K562 (cell line): ENCODE measurements at regions not wholly inside any gene's neighbourhood (a gene's known extent, or its start where the extent isn't known, plus 50 kb on each side); places are given as distances from the start of the nearest gene placed in this dataset.

Experiments
- ATAC-seq: fragments of 200-7000 bp; cut with Tn5 transposase; 3 replicates; pipeline ENCODE4 v1.9.1; 2020; ENCODE audit warnings: moderate library complexity
- BruUV-seq: library from RNA; stranded (reverse); fragments of 400-500 nt; replicated peaks from 2 replicates; lab custom pipeline; 2021; lab: Mats Ljungman, UMichigan
- CTCF ChIA-PET: fragments of 300-600 bp; formaldehyde crosslinking; extraction: SDS; loops from one replicate; lab custom pipeline; 2021; ENCODE audit warnings: low intra/inter-chr PET ratio; lab: Yijun Ruan, JAX
- POLR2A ChIA-PET: fragments of 300-600, 350-650 bp; sonication (Branson Sonifier 250); formaldehyde crosslinking; extraction: SDS; loops from one replicate; lab custom pipeline; 2021; ENCODE audit warnings: antibody characterized with exemption, inconsistent platforms; lab: Yijun Ruan, JAX
- DNase-seq, 4 experiments: peaks; one replicate each; pipeline versions ENCODE4 v3.0.0 to v3.0.0-alpha.2; 2011 to 2018; ENCODE audit warnings: low spot score in 3 of 4, mixed read lengths in 3 of 4; ENCODE audit errors: extremely low read depth in 1 of 4
- FAIRE-seq: peaks from 2 replicates; lab custom pipeline; 2011; peaks lifted over from hg19 to GRCh38; lab: Jason Lieb, UNC
- H2AFZ ChIP-seq: 2 replicates; pipeline ENCODE4 v1.6.0; 2011; ENCODE audit warnings: low read depth, low read length, control low read depth, inconsistent platforms
- H3K27ac ChIP-seq: fragments of 200-600 bp; 3 replicates; pipeline ENCODE4 v1.8.0; 2011; ENCODE audit warnings: low read depth, mild to moderate bottlenecking, control low read depth, inconsistent platforms, low read length, moderate library complexity, mixed read lengths; ENCODE audit errors: extremely low read depth
- H3K27me3 ChIP-seq, 2 experiments: fragments of 300-600 bp in 1 of 2; 2 replicates in 1 of 2; 3 replicates in 1 of 2; pipeline versions ENCODE4 v1.6.0 to v1.8.0; 2011; ENCODE audit warnings: inconsistent platforms in 2 of 2, low read length in 2 of 2, mild to moderate bottlenecking in 1 of 2, mixed read lengths in 1 of 2, moderate library complexity in 1 of 2; ENCODE audit not compliant: control insufficient read depth in 2 of 2, insufficient read depth in 2 of 2
- H3K36me3 ChIP-seq: fragments of 300-600 bp; 3 replicates; pipeline ENCODE4 v1.8.0; 2011; ENCODE audit warnings: mild to moderate bottlenecking, low read length, inconsistent platforms; ENCODE audit not compliant: control insufficient read depth, insufficient read depth
- H3K4me1 ChIP-seq, 2 experiments: fragments of 200-600 bp in 1 of 2; replicated peaks in 1 of 2; 2 replicates in 1 of 2; 3 replicates in 1 of 2; pipeline versions ENCODE4 v1.5.1 to v1.8.0; 2011; ENCODE audit warnings: inconsistent platforms in 2 of 2, low read length in 2 of 2, mild to moderate bottlenecking in 1 of 2, mixed read lengths in 1 of 2, moderate library complexity in 1 of 2; ENCODE audit not compliant: control insufficient read depth in 2 of 2, insufficient read depth in 2 of 2
- H3K4me2 ChIP-seq: 2 replicates; pipeline ENCODE4 v1.6.1; 2011; ENCODE audit warnings: low read length, control low read depth, inconsistent platforms, mixed read lengths; ENCODE audit not compliant: insufficient read depth
- H3K4me3 ChIP-seq: fragments of 200-600 bp; sonication (generic), shearing (Covaris generic); 2 replicates; pipeline ENCODE4 v1.5.1; 2016; ENCODE audit warnings: control low read depth, inconsistent platforms
- H3K79me2 ChIP-seq: fragments of 200-600 bp; 3 replicates; pipeline ENCODE4 v1.8.0; 2011; ENCODE audit warnings: low read length, inconsistent platforms; ENCODE audit not compliant: control insufficient read depth, insufficient read depth
- H3K9ac ChIP-seq, 2 experiments: 2 replicates each; pipeline versions ENCODE4 v1.6.0 to v1.6.1; 2011; ENCODE audit warnings: low read depth in 2 of 2, low read length in 2 of 2, control low read depth in 1 of 2, inconsistent platforms in 1 of 2, mild to moderate bottlenecking in 1 of 2, mixed read lengths in 1 of 2; ENCODE audit not compliant: insufficient read depth in 1 of 2
- H3K9me1 ChIP-seq: one replicate; pipeline ENCODE4 v1.6.0; 2011; ENCODE audit warnings: inconsistent platforms, mild to moderate bottlenecking, low read length, moderate library complexity; ENCODE audit not compliant: control insufficient read depth, insufficient read depth
- H3K9me3 ChIP-seq: replicated peaks from 2 replicates; pipeline ENCODE4 v1.5.1; 2011; ENCODE audit warnings: low read depth, low read length, inconsistent platforms; ENCODE audit not compliant: control insufficient read depth, insufficient read depth
- H4K20me1 ChIP-seq: replicated peaks from 2 replicates; pipeline ENCODE4 v1.6.1; 2011; ENCODE audit warnings: low read length, inconsistent platforms, mixed read lengths; ENCODE audit not compliant: control insufficient read depth, insufficient read depth
- KHSRP ChIP-seq: fragments of 450-650 bp; IDR thresholded peaks from 2 replicates; pipeline ENCODE4 v1.6.1; 2017
- POLR2G ChIP-seq: fragments of 200-400 bp; formaldehyde crosslinking; IDR thresholded peaks from 2 replicates; pipeline ENCODE4 v1.6.1; 2017; ENCODE audit warnings: low read depth, mild to moderate bottlenecking, antibody characterized with exemption, low read length, moderate library complexity
- WHSC1 ChIP-seq: IDR thresholded peaks from one replicate; pipeline ENCODE4 v1.6.1; 2012; ENCODE audit warnings: low read length, control low read depth, inconsistent platforms
- WGBS: fragments of 100-300 bp; shearing (Covaris generic); methylation state at CpG from one replicate; pipeline ENCODE4 v1.1.6; 2016; ENCODE audit warnings: low coverage, mixed read lengths; ENCODE audit not compliant: insufficient coverage; ENCODE audit errors: missing lambda C conversion rate; 5-methylcytosine and 5-hydroxymethylcytosine counted together
- in situ Hi-C: fragments of 300-500 bp; cut with MboI; formaldehyde crosslinking; loops from 4 replicates; pipeline ENCODE4 v1.15.0; 2018; ENCODE audit warnings: inconsistent platforms, mixed read lengths
- intact Hi-C: fragments of 100-400 bp; cut with micrococcal nuclease; formaldehyde crosslinking; loops from 2 replicates; pipeline ENCODE4 v1.14.2; 2022
- TF ChIP-seq, protein P1 (sequence below): fragments of 450-650 bp; IDR thresholded peaks from 2 replicates; pipeline ENCODE4 v1.6.1; 2016; ENCODE audit warnings: low read depth

DNA sequence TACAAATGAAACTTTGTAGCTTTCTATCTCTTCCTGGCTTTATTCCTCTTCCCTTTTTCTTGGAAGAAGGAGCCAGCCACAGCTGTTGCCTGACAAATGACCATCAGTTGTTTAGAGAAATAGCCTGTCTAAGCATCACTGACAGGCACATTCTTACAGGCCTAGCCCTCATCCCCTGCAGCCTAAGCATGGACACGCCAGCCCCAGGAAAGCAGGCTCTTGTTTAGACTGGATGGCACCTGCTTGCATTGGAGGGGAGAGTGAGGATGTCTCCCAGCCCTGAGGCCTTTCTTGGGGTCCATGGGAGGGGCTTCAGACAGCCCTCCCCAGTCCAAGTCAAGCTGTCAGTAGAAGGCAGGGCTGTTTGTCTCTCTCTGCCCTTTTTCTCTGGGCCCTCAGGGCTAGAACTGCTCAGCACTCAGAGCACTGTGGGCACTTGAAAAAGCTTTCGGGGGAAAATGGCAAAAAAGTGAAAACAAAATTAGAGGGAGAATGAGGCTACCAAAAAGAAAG lies 282.5 kb upstream of the PLXNA2 start:
- POLR2A ChIA-PET, result interaction anchor here (0.7 kb wide), 2 partner anchors 8 to 63 kb away, joined by 3 read pairs; no protein-coding TSS in a partner anchor
- TF ChIP-seq WHSC1 (no peak), KHSRP (no peak), POLR2G (no peak)
- TF ChIP-seq, protein P1, sequence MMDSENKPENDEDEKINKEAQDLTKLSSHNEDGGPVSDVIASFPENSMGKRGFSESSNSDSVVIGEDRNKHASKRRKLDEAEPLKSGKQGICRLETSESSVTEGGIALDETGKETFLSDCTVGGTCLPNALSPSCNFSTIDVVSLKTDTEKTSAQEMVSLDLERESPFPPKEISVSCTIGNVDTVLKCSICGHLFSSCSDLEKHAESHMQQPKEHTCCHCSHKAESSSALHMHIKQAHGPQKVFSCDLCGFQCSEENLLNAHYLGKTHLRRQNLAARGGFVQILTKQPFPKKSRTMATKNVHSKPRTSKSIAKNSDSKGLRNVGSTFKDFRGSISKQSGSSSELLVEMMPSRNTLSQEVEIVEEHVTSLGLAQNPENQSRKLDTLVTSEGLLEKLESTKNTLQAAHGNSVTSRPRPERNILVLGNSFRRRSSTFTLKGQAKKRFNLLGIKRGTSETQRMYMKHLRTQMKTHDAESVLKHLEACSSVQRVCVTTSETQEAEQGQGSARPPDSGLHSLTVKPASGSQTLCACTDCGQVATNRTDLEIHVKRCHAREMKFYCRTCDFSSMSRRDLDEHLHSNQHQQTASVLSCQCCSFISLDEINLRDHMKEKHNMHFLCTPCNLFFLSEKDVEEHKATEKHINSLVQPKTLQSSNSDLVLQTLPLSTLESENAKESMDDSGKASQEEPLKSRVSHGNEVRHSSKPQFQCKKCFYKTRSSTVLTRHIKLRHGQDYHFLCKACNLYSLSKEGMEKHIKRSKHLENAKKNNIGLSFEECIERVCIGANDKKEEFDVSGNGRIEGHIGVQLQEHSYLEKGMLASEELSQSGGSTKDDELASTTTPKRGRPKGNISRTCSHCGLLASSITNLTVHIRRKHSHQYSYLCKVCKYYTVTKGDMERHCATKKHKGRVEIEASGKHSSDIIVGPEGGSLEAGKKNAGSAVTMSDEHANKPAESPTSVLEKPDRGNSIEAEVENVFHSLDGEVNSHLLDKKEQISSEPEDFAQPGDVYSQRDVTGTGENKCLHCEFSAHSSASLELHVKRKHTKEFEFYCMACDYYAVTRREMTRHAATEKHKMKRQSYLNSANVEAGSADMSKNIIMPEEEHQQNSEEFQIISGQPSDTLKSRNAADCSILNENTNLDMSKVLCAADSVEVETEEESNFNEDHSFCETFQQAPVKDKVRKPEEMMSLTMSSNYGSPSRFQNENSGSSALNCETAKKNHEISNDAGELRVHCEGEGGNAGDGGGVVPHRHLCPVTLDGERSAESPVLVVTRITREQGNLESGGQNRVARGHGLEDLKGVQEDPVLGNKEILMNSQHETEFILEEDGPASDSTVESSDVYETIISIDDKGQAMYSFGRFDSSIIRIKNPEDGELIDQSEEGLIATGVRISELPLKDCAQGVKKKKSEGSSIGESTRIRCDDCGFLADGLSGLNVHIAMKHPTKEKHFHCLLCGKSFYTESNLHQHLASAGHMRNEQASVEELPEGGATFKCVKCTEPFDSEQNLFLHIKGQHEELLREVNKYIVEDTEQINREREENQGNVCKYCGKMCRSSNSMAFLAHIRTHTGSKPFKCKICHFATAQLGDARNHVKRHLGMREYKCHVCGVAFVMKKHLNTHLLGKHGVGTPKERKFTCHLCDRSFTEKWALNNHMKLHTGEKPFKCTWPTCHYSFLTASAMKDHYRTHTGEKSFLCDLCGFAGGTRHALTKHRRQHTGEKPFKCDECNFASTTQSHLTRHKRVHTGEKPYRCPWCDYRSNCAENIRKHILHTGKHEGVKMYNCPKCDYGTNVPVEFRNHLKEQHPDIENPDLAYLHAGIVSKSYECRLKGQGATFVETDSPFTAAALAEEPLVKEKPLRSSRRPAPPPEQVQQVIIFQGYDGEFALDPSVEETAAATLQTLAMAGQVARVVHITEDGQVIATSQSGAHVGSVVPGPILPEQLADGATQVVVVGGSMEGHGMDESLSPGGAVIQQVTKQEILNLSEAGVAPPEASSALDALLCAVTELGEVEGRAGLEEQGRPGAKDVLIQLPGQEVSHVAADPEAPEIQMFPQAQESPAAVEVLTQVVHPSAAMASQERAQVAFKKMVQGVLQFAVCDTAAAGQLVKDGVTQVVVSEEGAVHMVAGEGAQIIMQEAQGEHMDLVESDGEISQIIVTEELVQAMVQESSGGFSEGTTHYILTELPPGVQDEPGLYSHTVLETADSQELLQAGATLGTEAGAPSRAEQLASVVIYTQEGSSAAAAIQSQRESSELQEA, result no peak
- intact Hi-C loops (no loop called here), in situ Hi-C loops (no loop called here)
- H3K27ac ChIP-seq, result no peak overlapping the region
- 0% methylated on average over 2 of the region's 2 CpGs for WGBS
- H3K9me1 ChIP-seq, result no peaks in the 10 kb centered on the region
- no peak for ATAC-seq
- no peaks in the 10 kb centered on the region for H3K79me2 ChIP-seq
- no TSS peak for BruUV-seq
- no peak for DNase-seq
- no peaks in the 10 kb centered on the region for H4K20me1 ChIP-seq
- no peak overlapping the region for H2AFZ ChIP-seq
- H3K9me3 ChIP-seq, result no peaks in the 10 kb centered on the region
- no peak overlapping the region for H3K4me2 ChIP-seq
- H3K9ac ChIP-seq, result no peak overlapping the region
- no peaks in the 10 kb centered on the region for H3K36me3 ChIP-seq
- CTCF ChIA-PET, result no interaction called here
- H3K27me3 ChIP-seq, result no peaks in the 10 kb centered on the region
- no peak overlapping the region for H3K4me3 ChIP-seq
- no peaks in the 10 kb centered on the region for H3K4me1 ChIP-seq
- no peak for FAIRE-seq
